GM12891 (cell line): ENCODE measurements at regions not wholly inside any gene's neighbourhood (a gene's known extent, or its start where the extent isn't known, plus 50 kb on each side); places are given as distances from the start of the nearest gene placed in this dataset.
A peak's percentile ranks its signal among the peaks of the same experiment; 100 is the strongest.

Experiments
- DNase-seq: peaks from one replicate; pipeline ENCODE4 v3.0.0; 2011; ENCODE audit warnings: low spot score; ENCODE audit not compliant: insufficient read length
- FAIRE-seq: peaks from 2 replicates; lab custom pipeline; 2011; peaks lifted over from hg19 to GRCh38; lab: Jason Lieb, UNC
- PAX5 ChIP-seq: IDR thresholded peaks from 2 replicates; pipeline ENCODE4 v1.6.1; 2011; ENCODE audit warnings: low read length, moderate library complexity, mild to moderate bottlenecking; ENCODE audit not compliant: insufficient read depth, severe bottlenecking
- POLR2A ChIP-seq: IDR thresholded peaks from 2 replicates; pipeline ENCODE4 v1.6.1; 2011; ENCODE audit warnings: low read depth, low read length, control low read depth
- POLR2AphosphoS5 ChIP-seq: IDR thresholded peaks from 2 replicates; pipeline ENCODE4 v1.6.1; 2011; ENCODE audit warnings: low read depth, low read length, control low read depth
- POU2F2 ChIP-seq: IDR thresholded peaks from 2 replicates; pipeline ENCODE4 v1.6.1; 2011; ENCODE audit warnings: low read depth, mild to moderate bottlenecking, control low read depth, low read length, moderate library complexity
- SPI1 ChIP-seq: IDR thresholded peaks from 2 replicates; pipeline ENCODE4 v1.6.1; 2011; ENCODE audit warnings: low read depth, low read length, control low read depth
- TAF1 ChIP-seq: IDR thresholded peaks from 2 replicates; pipeline ENCODE4 v1.6.1; 2011; ENCODE audit warnings: low read depth, low read length, control low read depth

GRCh38 chr2:187988348-187988747, 303.3 kb upstream of the GULP1 start:
- no peak for DNase-seq

GRCh38 chr2:187989925-187990623, 301.6 kb upstream of the GULP1 start:
- no peak for FAIRE-seq
- no peak for TF ChIP-seq POLR2A
- TF ChIP-seq POLR2AphosphoS5, result no peak
- TF ChIP-seq PAX5, result no peak
- TF ChIP-seq SPI1, result no peak
- TF ChIP-seq POU2F2, result no peak
- TF ChIP-seq TAF1, result no peak

More at GRCh38 chr2:187988348-187988747, 303.3 kb upstream of the GULP1 start:
- TF ChIP-seq PAX5, result no peak
- peak; percentile 14; the same call in 1 of the 2 replicates for TF ChIP-seq POU2F2
- FAIRE-seq, result no peak

GRCh38 chr2:187991389-187991788, 300.3 kb upstream of the GULP1 start:
- DNase-seq, result no peak

More at GRCh38 chr2:187989925-187990623, 301.6 kb upstream of the GULP1 start:
- no peak for DNase-seq

GRCh38 chr2:187994464-187995331, 297.0 kb upstream of the GULP1 start:
- no peak for DNase-seq
- no peak for FAIRE-seq
- TF ChIP-seq PAX5 (no peak), SPI1 (no peak), POLR2A (no peak), POLR2AphosphoS5 (no peak)

More at GRCh38 chr2:187991389-187991788, 300.3 kb upstream of the GULP1 start:
- FAIRE-seq, result no peak
- TF ChIP-seq POU2F2, result no peak

GRCh38 chr2:187995556-187995955, 296.1 kb upstream of the GULP1 start:
- TF ChIP-seq TAF1 (no peak), SPI1 (no peak), POLR2AphosphoS5 (no peak), POU2F2 (no peak), PAX5 (no peak), POLR2A (no peak)
- FAIRE-seq (no peak), DNase-seq (no peak)

- DNase-seq (no peak), FAIRE-seq (no peak)
- TF ChIP-seq PAX5 (no peak), POLR2A (no peak), TAF1 (no peak), POLR2AphosphoS5 (no peak), POU2F2 (no peak), SPI1 (no peak)
These were observed 295.0 kb upstream of the GULP1 start for GRCh38 chr2:187996630-187997029.

GRCh38 chr2:188000189-188000588, 291.5 kb upstream of the GULP1 start:
- no peak for TF ChIP-seq POU2F2
- TF ChIP-seq PAX5, result no peak
- TF ChIP-seq POLR2AphosphoS5, result no peak
- DNase-seq, result no peak
- no peak for FAIRE-seq

GRCh38 chr2:188003800-188004199, 287.9 kb upstream of the GULP1 start:
- no peak for DNase-seq
- FAIRE-seq, result no peak
- no peak for TF ChIP-seq PAX5
- TF ChIP-seq POLR2AphosphoS5, result no peak
- no peak for TF ChIP-seq POLR2A
- no peak for TF ChIP-seq SPI1
- no peak for TF ChIP-seq TAF1
- TF ChIP-seq POU2F2, result no peak

GRCh38 chr2:188013767-188014166, 277.9 kb upstream of the GULP1 start:
- TF ChIP-seq POLR2AphosphoS5, result no peak
- TF ChIP-seq PAX5, result no peak
- no peak for TF ChIP-seq POLR2A
- TF ChIP-seq SPI1, result no peak
- no peak for TF ChIP-seq POU2F2
- no peak for TF ChIP-seq TAF1
- FAIRE-seq (no peak), DNase-seq (no peak)
